EL (cell line): ENCODE measurements at regions not wholly inside any gene's neighbourhood (a gene's known extent, or its start where the extent isn't known, plus 50 kb on each side); places are given as distances from the start of the nearest gene placed in this dataset.
A peak's percentile ranks its signal among the peaks of the same experiment; 100 is the strongest.

Experiments
- DNase-seq: peaks from one replicate; pipeline ENCODE4 v3.0.0-alpha.2; 2016

- DNase-seq: no peak
These were observed 247.5 kb downstream of the NSG2 start for GRCh38 chr5:174293006-174293405.

GRCh38 chr5:174293481-174293880 is 248.0 kb downstream of the NSG2 start:
- no peak for DNase-seq

GRCh38 chr5:174294891-174295620 is 249.6 kb downstream of the NSG2 start:
- no peak for DNase-seq

- DNase-seq: no peak
These were observed 250.4 kb downstream of the NSG2 start for GRCh38 chr5:174295702-174296436.

GRCh38 chr5:174300118-174300940 is 254.8 kb downstream of the NSG2 start:
- no peak for DNase-seq

GRCh38 chr5:174300941-174301761 is 255.6 kb downstream of the NSG2 start:
- DNase-seq: no peak

GRCh38 chr5:174301848-174302625 is 256.5 kb downstream of the NSG2 start:
- no peak for DNase-seq

GRCh38 chr5:174303035-174303434 is 257.5 kb downstream of the NSG2 start:
- DNase-seq: no peak

GRCh38 chr5:174303437-174304045 is 258.0 kb downstream of the NSG2 start:
- no peak for DNase-seq

- no peak for DNase-seq
These were observed 259.8 kb downstream of the NSG2 start for GRCh38 chr5:174305241-174305681.

GRCh38 chr5:174306345-174307030 is 261.0 kb downstream of the NSG2 start:
- peak; percentile 22 for DNase-seq

GRCh38 chr5:174307031-174307408 is 261.5 kb downstream of the NSG2 start:
- no peak for DNase-seq

GRCh38 chr5:174307656-174308271 is 262.3 kb downstream of the NSG2 start:
- no peak for DNase-seq

- DNase-seq: no peak
These were observed 263.8 kb downstream of the NSG2 start for GRCh38 chr5:174309131-174309795.

- no peak for DNase-seq
These were observed 264.7 kb downstream of the NSG2 start for GRCh38 chr5:174310243-174310642.

GRCh38 chr5:174310706-174311105 is 265.2 kb downstream of the NSG2 start:
- no peak for DNase-seq

GRCh38 chr5:174311121-174311520 is 265.6 kb downstream of the NSG2 start:
- DNase-seq: no peak

GRCh38 chr5:174311531-174312269 is 266.2 kb downstream of the NSG2 start:
- peak; percentile 56 for DNase-seq

- no peak for DNase-seq
These were observed 266.7 kb downstream of the NSG2 start for GRCh38 chr5:174312270-174312617.
